GM23248 (cell line): ENCODE measurements at regions not wholly inside any gene's neighbourhood (a gene's known extent, or its start where the extent isn't known, plus 50 kb on each side); places are given as distances from the start of the nearest gene placed in this dataset.

Experiments used
- DNase-seq: peaks from one replicate; pipeline ENCODE4 v3.0.0-alpha.2; 2015
- H2AFZ ChIP-seq: fragments of 200-600 bp; sonication (generic); 2 replicates; pipeline ENCODE4 v1.6.1; 2016; ENCODE audit warnings: antibody characterized with exemption
- H3F3A ChIP-seq: fragments of 200-600 bp; sonication (generic); 2 replicates; pipeline ENCODE4 v1.6.1; 2016; ENCODE audit warnings: mild to moderate bottlenecking, antibody characterized with exemption, mixed run types; ENCODE audit not compliant: insufficient read depth
- H3K27ac ChIP-seq: fragments of 200-600 bp; sonication (generic); 2 replicates; pipeline ENCODE4 v1.5.1; 2016; ENCODE audit warnings: mild to moderate bottlenecking
- H3K27me3 ChIP-seq: fragments of 200-600 bp; sonication (generic); replicated peaks from 2 replicates; pipeline ENCODE4 v1.6.1; 2016; ENCODE audit warnings: mild to moderate bottlenecking; ENCODE audit not compliant: insufficient read depth
- H3K36me3 ChIP-seq: fragments of 200-600 bp; sonication (generic); 2 replicates; pipeline ENCODE4 v1.6.1; 2016; ENCODE audit warnings: low read depth, mild to moderate bottlenecking
- H3K4me1 ChIP-seq: fragments of 200-600 bp; sonication (generic); 2 replicates; pipeline ENCODE4 v1.6.1; 2016; ENCODE audit warnings: mild to moderate bottlenecking; ENCODE audit not compliant: insufficient read depth
- H3K4me2 ChIP-seq: fragments of 200-600 bp; sonication (generic); one replicate; pipeline ENCODE4 v1.6.1; 2016; ENCODE audit warnings: mild to moderate bottlenecking; ENCODE audit not compliant: unreplicated experiment
- H3K4me3 ChIP-seq: fragments of 200-600 bp; sonication (generic); 2 replicates; pipeline ENCODE4 v1.5.1; 2016; ENCODE audit warnings: mild to moderate bottlenecking
- H3K79me2 ChIP-seq: fragments of 200-600 bp; sonication (generic); 2 replicates; pipeline ENCODE4 v1.6.1; 2016; ENCODE audit warnings: mild to moderate bottlenecking; ENCODE audit not compliant: insufficient read depth
- H3K9ac ChIP-seq: fragments of 200-600 bp; sonication (generic); 2 replicates; pipeline ENCODE4 v1.6.1; 2016; ENCODE audit warnings: mild to moderate bottlenecking
- H3K9me2 ChIP-seq: fragments of 200-600 bp; sonication (generic); 2 replicates; pipeline ENCODE4 v1.6.1; 2016; ENCODE audit warnings: mixed run types, mild to moderate bottlenecking, moderate library complexity; ENCODE audit not compliant: insufficient read depth
- H3K9me3 ChIP-seq: fragments of 200-600 bp; sonication (generic); one replicate; pipeline ENCODE4 v1.6.1; 2017; ENCODE audit warnings: low read depth
- H4K20me1 ChIP-seq: fragments of 200-600 bp; sonication (generic); 2 replicates; pipeline ENCODE4 v1.6.0; 2016; ENCODE audit not compliant: insufficient read depth
- EZH2 ChIP-seq: fragments of 200-600 bp; sonication (generic); IDR thresholded peaks from 2 replicates; pipeline ENCODE4 v1.6.1; 2018; ENCODE audit warnings: antibody characterized with exemption, mild to moderate bottlenecking; ENCODE audit not compliant: insufficient read depth, poor library complexity, severe bottlenecking
- EZH2phosphoT487 ChIP-seq: fragments of 200-600 bp; sonication (generic); IDR thresholded peaks from 2 replicates; pipeline ENCODE4 v1.6.1; 2018; ENCODE audit warnings: antibody characterized with exemption, moderate library complexity, mild to moderate bottlenecking, low read depth; ENCODE audit not compliant: insufficient read depth
- WGBS, 2 experiments: methylation state at CpG; one replicate each; pipeline ENCODE4 v1.1.6; 2015 to 2017; ENCODE audit warnings: low lambda C conversion rate in 2 of 2, low coverage in 1 of 2; ENCODE audit errors: missing lambda C conversion rate in 2 of 2; 5-methylcytosine and 5-hydroxymethylcytosine counted together
- in situ Hi-C: fragments of 300-500 bp; cut with MboI; formaldehyde crosslinking; loops from 2 replicates; pipeline ENCODE4 v1.15.0; 2020

GRCh38 chr5:39539470-39539869, 114.7 kb upstream of the DAB2 start:
- no peaks in the 10 kb centered on the region for H3K79me2 ChIP-seq
- no peaks in the 10 kb centered on the region for H3K9me3 ChIP-seq
- no peaks in the 10 kb centered on the region for H3K27me3 ChIP-seq
- no peak overlapping the region for H3K4me3 ChIP-seq
- TF ChIP-seq EZH2 (no peak), EZH2phosphoT487 (no peak)
- no peaks in the 10 kb centered on the region for H3K36me3 ChIP-seq
- in situ Hi-C loops: no loop called here
- no peak overlapping the region for H3K9ac ChIP-seq
- H4K20me1 ChIP-seq: no peaks in the 10 kb centered on the region
- H2AFZ ChIP-seq: no peak overlapping the region
- H3K4me2 ChIP-seq: no peak overlapping the region
- H3F3A ChIP-seq: peaks cover 16% of the 10 kb centered on the region
- no peaks in the 10 kb centered on the region for H3K9me2 ChIP-seq
- H3K27ac ChIP-seq: no peak overlapping the region
- WGBS, 2 experiments: 82 to 87% methylated on average over 3 of the region's 3 CpGs
- no peak for DNase-seq
- H3K4me1 ChIP-seq: peaks cover 17% of the 10 kb centered on the region

- no peak for DNase-seq
- H3K36me3 ChIP-seq: no peaks in the 10 kb centered on the region
- no peaks in the 10 kb centered on the region for H3F3A ChIP-seq
- no peaks in the 10 kb centered on the region for H3K27me3 ChIP-seq
- H2AFZ ChIP-seq: no peak overlapping the region
- no peaks in the 10 kb centered on the region for H4K20me1 ChIP-seq
- H3K4me1 ChIP-seq: no peaks in the 10 kb centered on the region
- no peak overlapping the region for H3K4me2 ChIP-seq
- in situ Hi-C loops: no loop called here
- no peaks in the 10 kb centered on the region for H3K9me3 ChIP-seq
- WGBS, 2 experiments: 92 to 96% methylated on average over 3 of the region's 3 CpGs
- no peaks in the 10 kb centered on the region for H3K9me2 ChIP-seq
- H3K79me2 ChIP-seq: no peaks in the 10 kb centered on the region
- no peak overlapping the region for H3K27ac ChIP-seq
- no peak for TF ChIP-seq EZH2
- TF ChIP-seq EZH2phosphoT487: no peak
- no peak overlapping the region for H3K4me3 ChIP-seq
- no peak overlapping the region for H3K9ac ChIP-seq
Observed at GRCh38 chr5:39534690-39535089, 109.9 kb upstream of the DAB2 start.

- Histone ChIP-seq H3K79me2 (no peaks in the 10 kb centered on the region), H3K4me1 (no peaks in the 10 kb centered on the region), H3K9me2 (no peaks in the 10 kb centered on the region), H3F3A (no peaks in the 10 kb centered on the region), H2AFZ (no peak overlapping the region), H3K36me3 (no peaks in the 10 kb centered on the region), H4K20me1 (no peaks in the 10 kb centered on the region), H3K9me3 (no peaks in the 10 kb centered on the region), H3K27ac (no peak overlapping the region), H3K27me3 (no peaks in the 10 kb centered on the region), H3K4me2 (no peak overlapping the region), H3K9ac (no peak overlapping the region), H3K4me3 (no peak overlapping the region)
- TF ChIP-seq EZH2phosphoT487 (no peak), EZH2 (no peak)
- in situ Hi-C loops: no loop called here
- 57% methylated on average over 3 of the region's 3 CpGs for WGBS, 2 experiments
- no peak for DNase-seq
Observed at GRCh38 chr5:39533749-39534148, 109.0 kb upstream of the DAB2 start.

GRCh38 chr5:39532511-39532910, 107.7 kb upstream of the DAB2 start:
- in situ Hi-C loops: no loop called here
- H3K27ac ChIP-seq: no peak overlapping the region
- no peak overlapping the region for H3K4me2 ChIP-seq

GRCh38 chr5:39531306-39531705, 106.5 kb upstream of the DAB2 start:
- TF ChIP-seq EZH2: no peak
- no peak for TF ChIP-seq EZH2phosphoT487
- H3K79me2 ChIP-seq: no peaks in the 10 kb centered on the region
- no peak overlapping the region for H3K27ac ChIP-seq
- H3K36me3 ChIP-seq: no peaks in the 10 kb centered on the region
- H2AFZ ChIP-seq: no peak overlapping the region
- DNase-seq: no peak
- H3F3A ChIP-seq: no peaks in the 10 kb centered on the region
- H3K9me2 ChIP-seq: no peaks in the 10 kb centered on the region
- no peaks in the 10 kb centered on the region for H4K20me1 ChIP-seq
- no peak overlapping the region for H3K9ac ChIP-seq
- H3K4me1 ChIP-seq: peaks cover 9% of the 10 kb centered on the region
- in situ Hi-C loops: no loop called here
- no peak overlapping the region for H3K4me3 ChIP-seq
- no peaks in the 10 kb centered on the region for H3K27me3 ChIP-seq
- no peaks in the 10 kb centered on the region for H3K9me3 ChIP-seq
- no peak overlapping the region for H3K4me2 ChIP-seq

More at GRCh38 chr5:39532511-39532910, 107.7 kb upstream of the DAB2 start:
- no peaks in the 10 kb centered on the region for H3K27me3 ChIP-seq
- H4K20me1 ChIP-seq: no peaks in the 10 kb centered on the region
- no peak for TF ChIP-seq EZH2
- no peak for TF ChIP-seq EZH2phosphoT487
- no peaks in the 10 kb centered on the region for H3K9me3 ChIP-seq
- no peaks in the 10 kb centered on the region for H3K9me2 ChIP-seq
- no peak overlapping the region for H3K9ac ChIP-seq
- H3F3A ChIP-seq: no peaks in the 10 kb centered on the region
- H3K4me1 ChIP-seq: no peaks in the 10 kb centered on the region
- no peak overlapping the region for H2AFZ ChIP-seq
- no peak overlapping the region for H3K4me3 ChIP-seq
- DNase-seq: no peak
- no peaks in the 10 kb centered on the region for H3K36me3 ChIP-seq
- no peaks in the 10 kb centered on the region for H3K79me2 ChIP-seq
